SKM-1 treated with dmso at 0.1 percent for 144 hours (cell line): ENCODE measurements at regions not wholly inside any gene's neighbourhood (a gene's known extent, or its start where the extent isn't known, plus 50 kb on each side); places are given as distances from the start of the nearest gene placed in this dataset.
"Not testable (repeated sequence)": the region's sequence is repeated elsewhere in the genome, so short reads cannot be mapped to it uniquely, and the experiment has no call there.

Source experiments
- DNase-seq: peaks from one replicate; lab custom pipeline; 2025; ENCODE audit not compliant: unreplicated experiment; lab: John Stamatoyannopoulos, UW

DNA sequence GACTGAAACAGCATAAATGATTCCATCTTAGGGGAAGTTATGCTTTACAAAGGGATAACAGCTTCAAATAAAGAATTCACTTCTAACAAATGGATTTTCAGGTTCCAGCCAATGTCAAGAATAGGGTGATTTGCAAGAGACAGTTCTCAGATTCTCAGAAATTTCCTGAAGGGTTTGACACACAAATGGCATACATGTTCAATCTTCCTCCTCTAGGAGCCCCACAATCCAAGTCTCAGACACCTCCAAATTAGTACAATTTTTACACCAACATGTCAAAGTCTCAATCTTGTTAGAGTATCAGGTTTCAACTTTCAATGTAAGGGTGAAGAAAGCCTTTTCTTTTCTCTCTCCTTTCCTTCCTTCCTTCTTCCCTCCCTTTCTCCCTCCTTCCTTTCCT, 996.6 kb downstream of the TLE1 start:
- DNase-seq: no peak

DNA sequence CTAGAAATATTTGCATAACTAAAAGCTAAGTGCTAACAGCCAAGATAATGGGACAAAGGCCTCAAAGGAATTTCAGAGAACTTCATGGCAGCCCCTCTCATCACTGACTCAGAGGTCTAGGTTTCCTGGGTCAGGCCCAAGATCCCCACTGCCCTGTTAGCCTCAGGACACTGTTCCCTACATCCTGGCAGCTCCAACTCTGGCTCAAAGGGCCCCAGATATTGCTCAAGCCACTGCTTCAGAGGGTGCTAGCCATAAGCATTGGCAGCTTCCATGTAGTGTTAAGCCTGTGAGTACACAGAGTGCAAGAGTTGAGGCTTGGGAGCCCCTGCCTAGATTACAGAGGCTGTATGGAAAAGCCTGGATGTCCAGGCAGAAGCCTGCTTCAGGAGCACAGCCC, 998.1 kb downstream of the TLE1 start:
- DNase-seq: no peak

DNA sequence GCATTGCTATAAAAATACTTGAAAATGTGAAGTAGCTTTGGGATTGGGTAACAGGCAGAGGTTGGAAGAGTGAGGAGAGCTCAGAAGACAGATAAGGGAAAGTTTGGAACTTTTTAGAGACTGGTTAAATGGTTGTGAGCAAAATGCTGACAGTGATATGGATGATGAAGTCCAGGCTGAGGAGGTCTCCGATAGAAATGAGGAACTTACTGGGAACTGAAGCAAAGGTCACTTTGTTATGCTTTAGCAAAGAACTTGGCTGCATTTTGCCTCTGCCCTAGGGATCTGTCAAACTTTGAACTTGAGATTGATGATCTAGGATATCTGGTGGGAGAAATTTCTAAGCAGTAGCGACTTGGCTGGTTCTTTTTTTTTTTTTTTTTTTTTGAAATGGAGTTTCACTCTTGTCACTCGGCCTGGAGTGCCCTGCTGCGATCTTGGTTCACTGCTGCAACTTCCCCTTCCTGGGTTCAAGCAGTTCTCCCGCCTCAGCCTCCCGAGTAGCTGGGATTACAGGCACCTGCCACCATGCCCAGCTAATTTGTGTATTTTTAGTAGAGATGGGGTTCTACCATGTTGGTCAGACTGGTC, 998.9 kb downstream of the TLE1 start:
- DNase-seq: no peak

DNA sequence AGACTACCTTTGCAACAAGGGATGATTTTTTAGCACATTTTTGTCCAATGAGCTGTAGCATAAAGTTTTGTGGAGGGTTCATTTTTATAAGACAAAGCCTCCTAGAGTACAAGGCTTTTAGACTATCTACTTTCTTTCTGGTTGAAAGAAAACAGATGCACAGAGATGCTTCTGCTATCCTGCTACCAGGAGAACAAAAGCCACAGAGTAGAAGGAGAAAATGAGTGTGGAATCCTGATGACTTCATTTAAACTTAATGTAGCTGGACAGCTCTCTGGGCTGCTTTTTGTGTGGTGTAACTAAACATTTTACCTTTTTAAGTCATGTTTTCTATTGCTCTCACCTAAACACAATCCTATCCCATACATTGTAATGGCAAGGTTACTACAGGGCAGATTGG, 1009.4 kb downstream of the TLE1 start:
- DNase-seq: no peak

DNA sequence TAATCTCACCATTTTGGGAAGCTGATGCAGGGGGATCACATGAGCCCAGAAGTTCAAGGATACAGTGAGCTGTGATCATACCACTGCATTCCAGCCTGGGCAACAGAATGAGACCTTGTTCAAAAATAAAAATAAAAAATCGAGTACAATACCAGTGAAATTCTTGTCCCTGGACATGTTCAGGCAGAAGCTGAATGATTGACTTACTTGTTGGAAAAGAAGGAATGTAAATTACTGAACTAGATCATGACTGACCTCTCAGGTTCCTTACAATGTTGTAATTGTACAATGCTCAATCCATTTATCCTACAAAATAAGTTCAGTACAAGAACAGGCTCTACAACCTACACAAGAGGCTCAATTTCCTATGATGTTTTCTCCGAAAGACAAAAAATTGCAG, 1010.4 kb downstream of the TLE1 start:
- no peak for DNase-seq

GRCh38 chr9:80673496-80673895, 1015.9 kb downstream of the TLE1 start:
- no peak for DNase-seq

DNA sequence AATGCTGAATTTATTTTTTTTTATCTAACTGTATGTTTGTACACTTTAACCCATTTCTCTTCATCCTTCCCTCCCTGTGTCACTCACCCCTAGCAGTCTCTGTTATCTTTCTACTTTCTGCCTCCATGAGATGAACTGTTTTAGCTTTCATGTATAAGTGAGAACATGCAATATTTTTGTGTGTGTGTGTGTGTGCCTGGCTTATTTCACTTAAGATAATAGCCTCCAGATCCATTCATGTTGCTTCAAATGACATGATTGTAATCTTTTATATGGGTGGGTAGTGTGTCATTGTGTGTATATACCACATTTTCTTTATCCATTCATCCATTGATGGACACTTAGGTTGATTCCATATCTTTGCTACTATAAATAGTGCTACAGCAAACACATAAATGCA, 1023.9 kb downstream of the TLE1 start:
- no peak for DNase-seq

- DNase-seq: no peak
These were observed 1024.8 kb downstream of the TLE1 start for GRCh38 chr9:80664327-80665210.

DNA sequence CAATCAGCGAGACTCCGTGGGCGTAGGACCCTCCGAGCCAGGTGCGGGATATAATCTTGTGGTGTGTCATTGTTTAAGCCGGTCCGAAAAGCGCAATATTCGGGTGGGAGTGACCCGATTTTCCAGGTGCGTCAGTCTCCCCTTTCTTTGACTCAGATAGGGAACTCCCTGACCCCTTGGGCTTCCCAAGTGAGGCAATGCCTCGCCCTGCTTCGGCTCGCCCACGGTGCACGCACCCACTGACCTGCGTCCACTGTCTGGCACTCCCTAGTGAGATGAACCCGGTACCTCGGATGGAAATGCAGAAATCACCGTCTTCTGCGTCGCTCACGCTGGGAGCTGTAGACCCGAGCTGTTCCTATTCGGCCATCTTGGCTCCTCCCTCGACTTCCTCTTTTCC, 1029.6 kb downstream of the TLE1 start:
- not testable (repeated sequence) for DNase-seq

DNA sequence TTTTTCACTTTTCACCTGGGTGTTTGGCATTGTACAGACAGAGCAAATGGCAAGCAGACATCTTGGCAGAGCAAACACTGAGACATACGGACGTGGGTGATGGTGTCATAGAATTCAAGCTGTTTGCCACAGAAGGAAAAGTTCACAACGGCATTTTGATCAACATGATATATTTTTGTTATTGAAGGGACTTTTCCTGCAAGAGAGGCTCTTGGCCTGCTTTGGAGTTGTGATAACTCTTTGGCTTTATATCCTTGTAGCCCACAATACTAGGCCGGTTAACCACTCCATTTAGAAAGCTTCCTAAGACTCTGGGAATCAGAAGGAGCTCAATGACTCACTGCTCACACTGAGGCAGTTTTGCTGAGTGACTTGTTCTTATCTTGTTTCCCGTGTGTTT, 1038.3 kb downstream of the TLE1 start:
- no peak for DNase-seq

DNA sequence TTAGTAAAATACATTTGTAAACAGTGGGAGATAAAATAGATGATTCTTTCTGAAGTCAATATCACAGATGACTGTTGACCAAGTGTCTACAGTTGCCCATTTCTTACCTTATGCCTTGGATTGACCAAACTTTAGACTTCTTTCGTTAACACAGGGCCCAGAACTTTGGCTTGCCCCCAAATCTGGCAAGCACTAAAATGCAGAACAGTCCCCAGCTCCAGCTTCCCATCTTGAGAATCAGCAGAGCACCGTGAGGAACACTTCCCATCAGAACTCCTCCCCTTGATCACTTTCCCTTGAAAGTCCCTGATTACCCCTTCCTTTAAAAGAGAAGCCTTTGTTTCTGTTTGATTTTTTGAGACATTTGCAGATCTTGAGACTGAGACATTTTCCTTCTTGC, 1039.9 kb downstream of the TLE1 start:
- no peak for DNase-seq

DNA sequence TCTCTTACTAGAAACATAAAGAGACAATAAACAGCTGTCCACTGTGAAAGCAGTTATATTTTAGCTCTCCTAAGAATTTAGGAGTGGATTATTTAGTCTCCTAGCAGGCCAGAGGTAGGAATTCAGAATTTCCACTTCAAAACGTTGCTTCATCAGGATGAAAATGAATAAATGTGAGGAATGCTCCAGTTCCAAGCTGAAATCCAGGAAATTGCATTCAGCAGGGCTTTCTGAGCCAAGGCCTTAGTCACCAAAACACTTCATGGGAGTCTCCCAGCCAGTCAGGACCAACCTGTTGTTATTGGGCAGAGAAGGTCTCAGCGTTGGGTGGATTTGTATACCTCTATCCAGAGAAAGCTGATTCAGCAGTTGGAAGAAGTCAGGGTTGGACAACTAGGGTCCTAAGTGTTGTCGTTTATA, 1040.3 kb downstream of the TLE1 start:
- no peak for DNase-seq

GRCh38 chr9:80648336-80648735, 1041.0 kb downstream of the TLE1 start:
- no peak for DNase-seq

DNA sequence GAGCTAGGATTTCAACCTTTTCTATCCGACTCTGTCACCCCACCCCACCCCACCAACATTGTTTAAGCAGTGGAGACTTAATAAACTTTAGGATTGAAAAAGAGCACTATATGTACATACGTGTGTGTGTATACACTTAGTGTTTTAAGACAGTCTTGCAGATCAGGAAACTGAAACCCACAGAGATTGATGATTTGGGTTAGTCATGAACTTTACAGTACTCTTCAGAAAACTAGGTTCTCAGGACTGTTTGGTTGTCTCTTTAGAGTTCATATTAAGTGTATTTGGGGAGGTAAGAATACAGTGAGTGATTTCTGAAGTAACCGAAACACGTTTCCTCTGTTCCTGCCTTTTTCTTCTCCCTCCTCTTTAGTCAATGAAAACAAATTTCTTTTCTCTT, 1043.1 kb downstream of the TLE1 start:
- no peak for DNase-seq

DNA sequence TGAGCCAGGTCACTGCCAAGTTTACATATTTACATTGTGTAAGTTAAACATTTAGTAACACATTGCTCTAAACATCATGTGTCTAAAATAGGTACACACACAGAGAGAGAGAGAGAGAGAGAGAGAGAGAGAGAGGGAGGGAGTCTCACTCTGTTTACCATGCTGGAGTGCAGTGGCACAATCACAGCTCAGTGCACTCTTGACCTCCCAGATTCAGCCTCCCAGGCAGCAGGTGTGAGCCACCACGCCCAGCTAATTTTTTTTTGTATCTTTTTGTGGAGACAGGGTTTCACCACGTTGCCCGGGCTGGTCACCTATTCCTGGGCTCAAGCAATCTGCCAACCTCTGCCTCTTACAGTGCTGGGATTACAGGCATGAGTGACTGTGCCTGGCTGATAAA, 1045.3 kb downstream of the TLE1 start:
- DNase-seq: no peak

- DNase-seq: no peak
These were observed 1054.3 kb downstream of the TLE1 start for GRCh38 chr9:80635065-80635464.

DNA sequence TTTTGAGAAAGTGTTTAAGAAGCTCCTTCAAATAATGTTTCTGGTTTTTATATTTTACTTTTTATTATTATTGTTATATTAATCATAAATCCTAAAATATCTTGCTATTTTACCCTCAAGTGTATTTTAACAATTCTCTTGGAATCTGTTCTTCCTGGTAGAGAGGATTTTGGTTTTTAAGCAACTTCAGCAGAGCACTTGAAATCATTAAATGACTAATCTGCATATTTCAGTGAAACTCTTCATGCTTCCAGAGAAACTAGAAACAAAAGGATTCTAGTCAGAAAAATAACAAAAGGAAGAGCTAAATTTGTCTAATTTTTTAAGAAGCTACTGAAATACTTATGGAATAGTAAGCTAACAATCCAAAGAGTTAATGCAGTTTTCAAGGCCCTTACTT, 1057.3 kb downstream of the TLE1 start:
- DNase-seq: no peak

GRCh38 chr9:80622508-80622907, 1050.7 kb downstream of the TLE4 start:
- no peak for DNase-seq

DNA sequence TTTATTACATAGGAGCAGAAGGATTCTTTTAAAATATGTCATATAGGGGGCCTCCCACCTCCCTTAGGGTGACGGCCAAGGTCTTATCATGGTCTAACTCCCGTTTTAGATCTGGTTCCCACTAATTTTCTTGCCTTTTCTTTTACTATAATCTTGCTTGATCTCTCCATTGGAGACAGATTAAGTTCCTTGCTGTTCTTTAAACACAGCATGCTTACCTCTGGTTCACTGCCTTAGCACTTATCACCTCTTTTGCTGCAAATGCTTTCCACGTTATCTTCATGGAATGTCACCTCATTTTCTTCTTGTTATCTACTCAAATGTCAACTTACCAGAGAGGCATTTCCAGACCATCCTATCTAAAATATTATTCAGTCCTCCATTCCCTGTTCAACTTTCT, 1047.6 kb downstream of the TLE4 start:
- DNase-seq: no peak

DNA sequence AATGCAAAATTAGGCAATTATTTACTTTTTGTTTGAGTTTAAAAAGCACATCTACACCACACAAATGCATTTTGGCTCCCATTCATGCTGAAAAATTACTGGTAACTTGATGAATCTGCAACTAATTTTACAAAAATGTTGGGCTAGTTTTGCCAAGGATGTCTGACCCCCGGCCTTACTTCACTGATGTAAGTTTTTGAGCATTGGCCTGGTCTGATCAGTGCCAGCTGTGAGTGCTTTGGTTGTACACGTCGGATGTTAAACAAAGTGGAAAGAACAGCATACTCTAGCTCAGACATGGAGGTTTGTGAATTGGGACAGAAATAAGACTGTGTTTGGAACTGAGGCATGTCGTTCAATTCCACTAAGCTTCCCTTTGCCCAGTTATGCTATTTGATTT, 1044.2 kb downstream of the TLE4 start:
- DNase-seq: no peak

DNA sequence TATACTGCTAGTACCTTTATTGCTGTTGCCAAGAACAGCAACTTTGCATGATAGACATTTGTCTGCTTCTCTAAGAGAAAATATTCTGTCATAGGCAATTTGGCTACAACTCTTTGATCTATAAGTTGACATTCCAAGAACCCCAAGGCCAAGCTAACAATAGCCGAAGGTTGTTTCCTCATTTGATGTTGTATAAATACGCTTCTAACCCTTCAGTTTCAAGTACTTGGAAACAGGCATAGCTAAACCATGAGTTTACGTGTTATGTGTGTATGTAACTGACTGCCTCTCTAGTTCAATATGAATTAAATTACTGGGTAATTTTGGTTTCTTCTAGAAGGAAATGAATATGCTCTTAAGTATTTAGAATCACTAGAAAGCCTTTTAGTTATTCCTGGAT, 1034.0 kb downstream of the TLE4 start:
- no peak for DNase-seq

GRCh38 chr9:80605129-80605528, 1033.4 kb downstream of the TLE4 start:
- no peak for DNase-seq

DNA sequence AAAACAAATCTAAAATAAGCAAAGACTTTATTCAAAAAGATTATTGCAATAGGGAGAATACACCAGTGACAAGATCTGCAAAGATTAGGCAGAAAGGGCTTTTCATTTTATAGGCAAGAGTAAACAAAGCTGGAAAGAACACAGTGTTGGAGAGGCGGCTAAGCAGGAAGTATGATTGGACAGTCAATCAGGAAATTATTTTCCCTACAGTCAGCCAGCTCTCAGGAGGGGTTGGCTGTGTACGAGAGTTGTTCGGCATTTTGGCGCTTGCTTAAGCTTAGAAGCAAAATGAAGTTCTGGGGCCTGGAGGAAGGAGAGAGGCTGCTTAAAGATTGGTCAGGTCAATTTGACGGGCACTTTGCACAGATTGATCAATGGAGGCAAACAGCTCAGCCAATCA, 1030.5 kb downstream of the TLE4 start:
- no peak for DNase-seq
